ENCODE measurements at regions not wholly inside any gene's neighbourhood (a gene's known extent, or its start where the extent isn't known, plus 50 kb on each side); places are given as distances from the start of the nearest gene placed in this dataset.
"Not testable (repeated sequence)": the region's sequence is repeated elsewhere in the genome, so short reads cannot be mapped to it uniquely, and the experiment has no call there.

GRCh38 chr4:112086036-112086434 lies 59.2 kb upstream of the FAM241A start:
- H3K27ac ChIP-seq (ENCODE audit: low read depth, low read length), result no peak overlapping the region
- no peaks in the 10 kb centered on the region for H3K27me3 Mint-ChIP-seq (ENCODE audit: insufficient read depth)
- peaks cover 2% of the 10 kb centered on the region for H3K4me1 ChIP-seq (ENCODE audit: control insufficient read depth, insufficient read depth, low read length)
- no peak overlapping the region for H3K27ac Mint-ChIP-seq
- H3K4me3 ChIP-seq (ENCODE audit: low read length), result peak overlapping the region; percentile 69
- H3K36me3 ChIP-seq (ENCODE audit: control insufficient read depth, insufficient read depth, low read length), result no peaks in the 10 kb centered on the region
- no peak for TF ChIP-seq CTCF (conservative IDR thresholded peaks at IDR 0.05)
- H3K4me1 Mint-ChIP-seq, result peaks cover 1% of the 10 kb centered on the region
- H3K27me3 ChIP-seq (ENCODE audit: control insufficient read depth, insufficient read depth, low read length, poor library complexity, severe bottlenecking), result no peaks in the 10 kb centered on the region
- H3K36me3 Mint-ChIP-seq (ENCODE audit: low read depth), result no peaks in the 10 kb centered on the region
- H3K9me3 ChIP-seq (ENCODE audit: control insufficient read depth, low read length), result peaks cover 9% of the 10 kb centered on the region
- H3K4me3 Mint-ChIP-seq, result no peak overlapping the region
- no peak overlapping the region for H3K9ac ChIP-seq (ENCODE audit: extremely low read depth, low read length, poor library complexity, severe bottlenecking)
- DNase-seq, result no peak
- peaks cover 14% of the 10 kb centered on the region for H3K9me3 Mint-ChIP-seq

- H3K27me3 Mint-ChIP-seq (ENCODE audit: insufficient read depth); H3K9me3 ChIP-seq (ENCODE audit: control insufficient read depth, low read length); H3K4me1 Mint-ChIP-seq; H3K27ac ChIP-seq (ENCODE audit: low read depth, low read length); H3K4me3 Mint-ChIP-seq; H3K9ac ChIP-seq (ENCODE audit: extremely low read depth, low read length, poor library complexity, severe bottlenecking); H3K36me3 ChIP-seq (ENCODE audit: control insufficient read depth, insufficient read depth, low read length); H3K4me1 ChIP-seq (ENCODE audit: control insufficient read depth, insufficient read depth, low read length); H3K27me3 ChIP-seq (ENCODE audit: control insufficient read depth, insufficient read depth, low read length, poor library complexity, severe bottlenecking); H3K36me3 Mint-ChIP-seq (ENCODE audit: low read depth); H3K27ac Mint-ChIP-seq: not testable (repeated sequence)
- peak overlapping the region; percentile 69 for H3K4me3 ChIP-seq (ENCODE audit: low read length)
- 56 to 71% methylated on average over 10 to 17 of the region's 17 CpGs for WGBS, 2 experiments (ENCODE audit: insufficient coverage in 1 of 2, insufficient read length in 1 of 2)
- H3K9me3 Mint-ChIP-seq, result peaks cover 14% of the 10 kb centered on the region
- peak; percentile 65 for DNase-seq
Observed at GRCh38 chr4:112086661-112087060, 58.6 kb upstream of the FAM241A start.

GRCh38 chr4:112092330-112092729 lies 52.9 kb upstream of the FAM241A start:
- H3K36me3 ChIP-seq (ENCODE audit: control insufficient read depth, insufficient read depth, low read length); H3K36me3 Mint-ChIP-seq (ENCODE audit: low read depth); H3K27ac ChIP-seq (ENCODE audit: low read depth, low read length); H3K4me3 ChIP-seq (ENCODE audit: low read length); H3K4me3 Mint-ChIP-seq; H3K4me1 ChIP-seq (ENCODE audit: control insufficient read depth, insufficient read depth, low read length); H3K27ac Mint-ChIP-seq; H3K27me3 Mint-ChIP-seq (ENCODE audit: insufficient read depth); H3K9me3 ChIP-seq (ENCODE audit: control insufficient read depth, low read length); H3K4me1 Mint-ChIP-seq; H3K9me3 Mint-ChIP-seq; DNase-seq; H3K27me3 ChIP-seq (ENCODE audit: control insufficient read depth, insufficient read depth, low read length, poor library complexity, severe bottlenecking); H3K9ac ChIP-seq (ENCODE audit: extremely low read depth, low read length, poor library complexity, severe bottlenecking): not testable (repeated sequence)
- 86% methylated on average over 1 of the region's 2 CpGs; no CpG with 5 or more reads in 1 of the 2 experiments for WGBS, 2 experiments (ENCODE audit: insufficient coverage in 1 of 2, insufficient read length in 1 of 2)

- Mint-ChIP-seq H3K9me3 (no peaks in the 10 kb centered on the region), H3K36me3 (ENCODE audit: low read depth) (no peaks in the 10 kb centered on the region), H3K27ac (no peak overlapping the region), H3K27me3 (ENCODE audit: insufficient read depth) (no peaks in the 10 kb centered on the region), H3K4me3 (no peak overlapping the region), H3K4me1 (no peaks in the 10 kb centered on the region)
- no peak for TF ChIP-seq CTCF (conservative IDR thresholded peaks at IDR 0.05)
- 60 to 98% methylated on average over 1 to 3 of the region's 3 CpGs for WGBS, 2 experiments (ENCODE audit: insufficient coverage in 1 of 2, insufficient read length in 1 of 2)
- no peaks in the 10 kb centered on the region for H3K27me3 ChIP-seq (ENCODE audit: control insufficient read depth, insufficient read depth, low read length, poor library complexity, severe bottlenecking)
- no peaks in the 10 kb centered on the region for H3K36me3 ChIP-seq (ENCODE audit: control insufficient read depth, insufficient read depth, low read length)
- H3K9ac ChIP-seq (ENCODE audit: extremely low read depth, low read length, poor library complexity, severe bottlenecking), result no peak overlapping the region
- no peaks in the 10 kb centered on the region for H3K4me1 ChIP-seq (ENCODE audit: control insufficient read depth, insufficient read depth, low read length)
- no peak for DNase-seq
- no peak overlapping the region for H3K4me3 ChIP-seq (ENCODE audit: low read length)
- no peaks in the 10 kb centered on the region for H3K9me3 ChIP-seq (ENCODE audit: control insufficient read depth, low read length)
- H3K27ac ChIP-seq (ENCODE audit: low read depth, low read length), result no peak overlapping the region
Observed at GRCh38 chr4:112093636-112094202, 51.5 kb upstream of the FAM241A start.
